Cardiac muscle cell (in vitro differentiated cells and primary cell): ENCODE measurements at regions not wholly inside any gene's neighbourhood (a gene's known extent, or its start where the extent isn't known, plus 50 kb on each side); places are given as distances from the start of the nearest gene placed in this dataset.

ENCODE experiments used
- DNase-seq, 2 donors: peaks; one replicate each; pipeline versions ENCODE4 v3.0.0 to v3.0.0-alpha.2; 2010 to 2017; ENCODE audit warnings: low read depth in 1 of 2, low spot score in 1 of 2
- H3K27ac ChIP-seq: fragments of 200-600 bp; sonication (generic); 2 replicates; pipeline ENCODE4 v1.5.1; 2016
- H3K27me3 ChIP-seq: fragments of 200-600 bp; sonication (generic); 2 replicates; pipeline ENCODE4 v1.6.0; 2016; ENCODE audit warnings: control low read depth
- H3K36me3 ChIP-seq: fragments of 200-600 bp; sonication (generic); 2 replicates; pipeline ENCODE4 v1.5.1; 2016; ENCODE audit warnings: control low read depth
- H3K4me1 ChIP-seq: fragments of 200-600 bp; sonication (generic); 2 replicates; pipeline ENCODE4 v1.8.1; 2017; ENCODE audit warnings: low read depth, mild to moderate bottlenecking, mixed run types
- H3K4me3 ChIP-seq: fragments of 200-600 bp; sonication (generic); 2 replicates; pipeline ENCODE4 v1.5.1; 2016; ENCODE audit warnings: mild to moderate bottlenecking
- H3K9me3 ChIP-seq: fragments of 200-600 bp; sonication (generic); 2 replicates; pipeline ENCODE4 v1.5.1; 2017; ENCODE audit warnings: low read depth, mild to moderate bottlenecking, control low read depth
- TF ChIP-seq, protein P1 (sequence below): IDR thresholded peaks from 2 replicates; pipeline ENCODE4 v1.5.1; 2012; ENCODE audit warnings: low read depth, mild to moderate bottlenecking, low read length

DNA sequence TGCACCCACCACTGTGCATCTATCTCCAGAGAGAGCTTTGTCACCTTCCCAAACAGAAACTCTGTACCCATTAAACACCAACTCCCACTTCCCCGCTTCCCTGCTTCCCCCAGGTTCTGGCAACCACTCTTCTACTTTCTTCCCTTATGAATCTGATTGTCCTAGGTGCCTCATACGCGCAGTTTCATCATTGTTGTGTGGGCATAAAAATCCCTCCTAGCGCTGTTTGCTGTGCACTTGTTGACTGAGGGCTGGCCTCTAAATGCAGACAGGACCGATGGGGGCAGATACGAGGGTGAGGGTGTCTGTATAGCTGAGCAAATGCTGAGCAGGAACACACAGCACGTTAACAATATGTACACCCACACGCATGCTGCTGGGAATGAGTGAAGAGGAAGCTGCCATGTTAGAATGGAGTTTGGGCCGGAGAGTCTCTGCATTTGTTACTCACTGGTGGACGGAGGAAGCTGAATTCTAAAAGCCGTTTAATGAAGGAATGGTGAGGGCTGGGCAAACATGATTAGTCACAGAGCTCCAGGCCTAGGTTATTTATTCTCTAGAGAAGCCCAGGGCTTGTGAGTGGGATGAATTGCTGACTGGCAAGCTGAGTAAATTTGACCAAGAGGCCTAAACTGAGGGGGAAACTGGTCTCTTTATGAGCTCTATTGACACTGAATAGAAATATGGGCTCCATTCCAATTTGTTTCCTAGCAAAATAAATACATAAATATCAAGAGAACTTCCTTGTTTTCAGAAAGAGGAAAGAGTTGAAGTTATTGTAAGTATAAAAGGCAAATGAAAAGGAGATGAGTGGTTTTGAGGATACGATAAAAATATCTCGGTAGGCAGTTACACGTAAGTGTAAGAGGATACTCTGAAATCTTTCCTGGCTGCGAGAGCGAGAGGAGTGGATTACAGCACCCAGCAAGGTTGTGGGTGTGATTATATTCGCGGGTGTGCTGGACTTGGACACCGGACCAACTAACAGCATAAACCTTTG lies 95.9 kb upstream of the RPS6KA3 start:
- peak in 1 of 2 donors; percentile 68 for DNase-seq
- peaks cover 3% of the 10 kb centered on the region for H3K4me1 ChIP-seq
- H3K36me3 ChIP-seq, result no peaks in the 10 kb centered on the region
- no peaks in the 10 kb centered on the region for H3K27me3 ChIP-seq
- H3K4me3 ChIP-seq, result no peak overlapping the region
- H3K27ac ChIP-seq, result no peak overlapping the region
- H3K9me3 ChIP-seq, result no peaks in the 10 kb centered on the region
- TF ChIP-seq, protein P1, sequence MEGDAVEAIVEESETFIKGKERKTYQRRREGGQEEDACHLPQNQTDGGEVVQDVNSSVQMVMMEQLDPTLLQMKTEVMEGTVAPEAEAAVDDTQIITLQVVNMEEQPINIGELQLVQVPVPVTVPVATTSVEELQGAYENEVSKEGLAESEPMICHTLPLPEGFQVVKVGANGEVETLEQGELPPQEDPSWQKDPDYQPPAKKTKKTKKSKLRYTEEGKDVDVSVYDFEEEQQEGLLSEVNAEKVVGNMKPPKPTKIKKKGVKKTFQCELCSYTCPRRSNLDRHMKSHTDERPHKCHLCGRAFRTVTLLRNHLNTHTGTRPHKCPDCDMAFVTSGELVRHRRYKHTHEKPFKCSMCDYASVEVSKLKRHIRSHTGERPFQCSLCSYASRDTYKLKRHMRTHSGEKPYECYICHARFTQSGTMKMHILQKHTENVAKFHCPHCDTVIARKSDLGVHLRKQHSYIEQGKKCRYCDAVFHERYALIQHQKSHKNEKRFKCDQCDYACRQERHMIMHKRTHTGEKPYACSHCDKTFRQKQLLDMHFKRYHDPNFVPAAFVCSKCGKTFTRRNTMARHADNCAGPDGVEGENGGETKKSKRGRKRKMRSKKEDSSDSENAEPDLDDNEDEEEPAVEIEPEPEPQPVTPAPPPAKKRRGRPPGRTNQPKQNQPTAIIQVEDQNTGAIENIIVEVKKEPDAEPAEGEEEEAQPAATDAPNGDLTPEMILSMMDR, result no peak

DNA sequence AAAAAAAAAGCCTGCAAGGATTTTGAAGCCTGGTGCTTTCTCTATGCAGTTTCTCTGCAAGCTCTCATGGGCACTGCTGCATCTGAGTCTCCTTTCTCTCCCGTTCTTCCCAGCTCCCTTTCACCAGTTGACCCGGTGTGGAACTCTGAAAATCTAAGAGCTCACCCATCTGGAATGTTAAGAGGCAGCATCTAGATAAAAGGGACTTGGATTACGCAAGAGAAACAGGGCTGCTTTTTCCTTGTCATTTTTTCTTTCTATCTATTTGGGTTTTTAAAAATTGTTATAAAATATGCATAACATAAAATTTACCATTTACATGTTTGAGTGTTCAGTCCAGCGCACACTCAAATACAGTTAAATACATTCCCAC lies 95.2 kb upstream of the RPS6KA3 start:
- Histone ChIP-seq H3K27ac (no peak overlapping the region), H3K27me3 (no peaks in the 10 kb centered on the region), H3K4me3 (no peak overlapping the region), H3K36me3 (no peaks in the 10 kb centered on the region), H3K9me3 (no peaks in the 10 kb centered on the region), H3K4me1 (peaks cover 3% of the 10 kb centered on the region)
- DNase-seq, result peak; percentile 25 to 82
- TF ChIP-seq, protein P1, result no peak

DNA sequence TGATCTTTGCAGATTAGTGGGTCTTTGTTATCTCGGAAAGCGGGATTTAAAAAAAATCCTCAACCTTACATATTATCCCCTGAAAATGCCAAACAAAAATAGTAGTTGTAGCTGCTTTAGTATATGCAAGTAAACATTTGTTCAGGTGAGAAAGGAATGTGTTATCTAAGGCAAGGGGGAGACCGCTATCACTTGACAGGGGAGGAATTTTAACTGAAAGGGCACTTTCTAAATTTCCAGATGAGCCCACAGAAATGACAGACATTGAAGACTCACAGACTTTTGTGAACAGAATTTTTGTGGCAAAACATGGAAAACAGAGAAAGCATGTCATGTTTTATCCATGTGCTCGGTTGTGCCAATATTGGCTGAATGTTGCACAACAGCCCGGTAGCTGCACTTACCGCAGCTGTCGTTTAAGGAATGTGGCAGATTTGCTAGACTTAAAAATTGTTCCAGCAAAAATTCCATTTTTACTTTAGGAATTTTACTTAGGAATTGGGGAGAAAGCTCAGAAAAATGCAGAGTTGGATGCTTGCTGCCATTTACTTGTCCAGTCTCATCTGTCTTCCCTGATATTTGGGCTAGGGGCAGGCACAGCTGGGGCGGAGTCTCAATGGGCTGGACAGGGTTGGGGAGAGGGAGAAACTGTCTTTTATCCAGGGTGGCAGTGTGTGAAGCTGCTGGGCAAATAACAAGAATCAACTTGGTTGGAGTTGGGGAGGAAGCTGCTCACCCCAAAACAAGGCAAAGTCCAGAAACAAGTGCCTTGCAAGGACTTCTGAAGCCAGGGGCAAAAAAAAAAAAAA lies 94.6 kb upstream of the RPS6KA3 start:
- peak in 1 of 2 donors; percentile 84 for DNase-seq
- no peak overlapping the region for H3K27ac ChIP-seq
- no peak overlapping the region for H3K4me3 ChIP-seq
- no peaks in the 10 kb centered on the region for H3K27me3 ChIP-seq
- TF ChIP-seq, protein P1, result no peak
- H3K9me3 ChIP-seq, result no peaks in the 10 kb centered on the region
- no peaks in the 10 kb centered on the region for H3K36me3 ChIP-seq
- peaks cover 3% of the 10 kb centered on the region for H3K4me1 ChIP-seq

DNA sequence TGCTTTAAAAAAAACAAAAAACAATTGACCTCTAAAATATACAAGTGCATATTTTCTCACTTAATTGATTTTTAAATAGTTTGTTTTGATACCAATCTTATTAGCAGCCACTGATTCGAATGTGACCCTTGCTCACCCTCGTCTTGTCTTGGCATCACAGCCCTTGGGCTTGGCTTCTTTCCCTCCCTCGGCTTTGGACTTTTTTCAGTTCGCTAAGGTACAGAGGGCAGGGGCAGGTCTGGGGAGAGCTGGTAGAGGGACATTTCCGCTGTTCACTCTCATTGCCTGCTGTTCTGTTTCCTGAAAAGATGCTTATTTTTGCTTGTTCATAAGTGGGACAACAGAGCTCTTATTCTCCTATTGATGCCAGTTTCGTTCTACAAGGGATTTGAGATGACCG lies 88.5 kb upstream of the RPS6KA3 start:
- TF ChIP-seq, protein P1, result no peak
- Histone ChIP-seq H3K36me3 (no peaks in the 10 kb centered on the region), H3K4me3 (no peak overlapping the region), H3K4me1 (no peaks in the 10 kb centered on the region), H3K27me3 (no peaks in the 10 kb centered on the region), H3K27ac (no peak overlapping the region), H3K9me3 (no peaks in the 10 kb centered on the region)
- DNase-seq, result no peak

DNA sequence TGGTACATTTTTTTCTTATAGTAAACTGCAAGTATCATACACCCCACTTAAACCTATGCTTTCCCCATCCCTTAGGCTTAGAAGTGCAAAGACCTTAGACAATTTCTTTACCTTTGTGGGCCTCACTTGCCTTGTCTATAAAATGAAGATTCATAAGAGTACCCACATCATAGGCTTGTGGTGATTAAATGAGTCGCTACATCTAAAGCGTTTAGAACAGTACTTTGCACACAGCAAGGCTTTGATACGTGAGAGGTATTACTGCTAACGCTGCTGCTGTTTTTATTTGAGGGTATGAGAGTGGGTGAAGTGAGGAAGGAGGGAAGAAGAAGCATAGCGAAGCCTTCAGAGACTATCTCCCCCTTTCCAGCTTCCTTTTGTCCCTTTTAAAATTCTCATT lies 87.8 kb upstream of the RPS6KA3 start:
- Histone ChIP-seq H3K4me3 (no peak overlapping the region), H3K27ac (no peak overlapping the region), H3K36me3 (no peaks in the 10 kb centered on the region), H3K9me3 (no peaks in the 10 kb centered on the region), H3K4me1 (no peaks in the 10 kb centered on the region), H3K27me3 (no peaks in the 10 kb centered on the region)
- TF ChIP-seq, protein P1, result no peak
- no peak for DNase-seq
